OCI-LY1 (cell line): ENCODE measurements at regions not wholly inside any gene's neighbourhood (a gene's known extent, or its start where the extent isn't known, plus 50 kb on each side); places are given as distances from the start of the nearest gene placed in this dataset.

Experiments used
- EZH2 ChIP-seq: fragments of 200-600 bp; sonication (generic), shearing (Covaris generic); IDR thresholded peaks from 2 replicates; pipeline ENCODE4 v1.8.0; 2017; ENCODE audit warnings: borderline replicate concordance, mixed run types, mild to moderate bottlenecking, antibody characterized with exemption, low read length, moderate library complexity, mixed read lengths
- TF ChIP-seq, protein P1 (sequence below): fragments of 200-600 bp; sonication (generic), shearing (Covaris generic); IDR thresholded peaks from 2 replicates; pipeline ENCODE4 v1.5.1; 2017; ENCODE audit warnings: mild to moderate bottlenecking, antibody characterized with exemption, low read length, moderate library complexity, mixed read lengths

DNA sequence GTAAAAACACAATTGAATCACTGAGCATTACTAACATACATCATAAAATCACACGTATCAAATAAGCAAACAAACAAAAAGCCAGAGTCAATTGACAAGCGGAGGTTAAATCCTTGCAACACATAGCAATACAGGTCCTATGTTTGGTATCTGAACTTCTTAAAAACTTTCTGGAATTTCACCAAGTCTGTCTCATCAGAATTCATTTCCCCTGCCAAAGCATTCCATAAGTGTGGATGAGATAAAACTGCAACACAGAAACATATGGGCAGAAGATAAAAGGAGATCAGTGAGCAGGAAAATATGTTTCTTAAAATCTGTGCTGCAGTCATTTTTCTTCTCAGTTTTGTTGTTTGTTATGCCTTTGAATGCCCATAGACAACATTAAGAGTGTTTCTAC is 1155.5 kb downstream of the TBL1XR1 start:
- TF ChIP-seq, protein P1, sequence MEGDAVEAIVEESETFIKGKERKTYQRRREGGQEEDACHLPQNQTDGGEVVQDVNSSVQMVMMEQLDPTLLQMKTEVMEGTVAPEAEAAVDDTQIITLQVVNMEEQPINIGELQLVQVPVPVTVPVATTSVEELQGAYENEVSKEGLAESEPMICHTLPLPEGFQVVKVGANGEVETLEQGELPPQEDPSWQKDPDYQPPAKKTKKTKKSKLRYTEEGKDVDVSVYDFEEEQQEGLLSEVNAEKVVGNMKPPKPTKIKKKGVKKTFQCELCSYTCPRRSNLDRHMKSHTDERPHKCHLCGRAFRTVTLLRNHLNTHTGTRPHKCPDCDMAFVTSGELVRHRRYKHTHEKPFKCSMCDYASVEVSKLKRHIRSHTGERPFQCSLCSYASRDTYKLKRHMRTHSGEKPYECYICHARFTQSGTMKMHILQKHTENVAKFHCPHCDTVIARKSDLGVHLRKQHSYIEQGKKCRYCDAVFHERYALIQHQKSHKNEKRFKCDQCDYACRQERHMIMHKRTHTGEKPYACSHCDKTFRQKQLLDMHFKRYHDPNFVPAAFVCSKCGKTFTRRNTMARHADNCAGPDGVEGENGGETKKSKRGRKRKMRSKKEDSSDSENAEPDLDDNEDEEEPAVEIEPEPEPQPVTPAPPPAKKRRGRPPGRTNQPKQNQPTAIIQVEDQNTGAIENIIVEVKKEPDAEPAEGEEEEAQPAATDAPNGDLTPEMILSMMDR = no peak
- no peak for TF ChIP-seq EZH2
